GM23338 (cell line): ENCODE measurements at regions not wholly inside any gene's neighbourhood (a gene's known extent, or its start where the extent isn't known, plus 50 kb on each side); places are given as distances from the start of the nearest gene placed in this dataset.
A peak's percentile ranks its signal among the peaks of the same experiment; 100 is the strongest.

Source experiments
- ATAC-seq: fragments of 200-7000 bp; cut with Tn5 transposase; 3 replicates; pipeline ENCODE4 v1.9.1; 2020
- DNase-seq: peaks from one replicate; pipeline ENCODE4 v3.0.0-alpha.2; 2015; ENCODE audit warnings: low spot score
- H2AFZ ChIP-seq: fragments of 200-600 bp; sonication (generic); 2 replicates; pipeline ENCODE4 v1.8.0; 2016; ENCODE audit warnings: antibody characterized with exemption, mild to moderate bottlenecking, moderate library complexity
- H3F3A ChIP-seq: fragments of 200-600 bp; sonication (generic); replicated peaks from 2 replicates; pipeline ENCODE4 v1.8.0; 2017; ENCODE audit warnings: antibody characterized with exemption, mixed run types, low read depth
- H3K27ac ChIP-seq: fragments of 200-600 bp; sonication (generic); 2 replicates; pipeline ENCODE4 v1.6.1; 2016; ENCODE audit warnings: low read depth
- H3K27me3 ChIP-seq: fragments of 200-600 bp; sonication (generic); 2 replicates; pipeline ENCODE4 v1.8.0; 2016; ENCODE audit warnings: mild to moderate bottlenecking, mixed run types, moderate library complexity; ENCODE audit not compliant: insufficient read depth
- H3K36me3 ChIP-seq: fragments of 200-600 bp; sonication (generic); 2 replicates; pipeline ENCODE4 v1.8.0; 2016; ENCODE audit warnings: mild to moderate bottlenecking; ENCODE audit not compliant: insufficient read depth
- H3K4me1 ChIP-seq: fragments of 200-600 bp; sonication (generic); 2 replicates; pipeline ENCODE4 v1.8.0; 2016; ENCODE audit warnings: mild to moderate bottlenecking, moderate library complexity; ENCODE audit not compliant: insufficient read depth
- H3K4me2 ChIP-seq: fragments of 200-600 bp; sonication (generic); 2 replicates; pipeline ENCODE4 v1.7.1; 2017; ENCODE audit warnings: mixed run types
- H3K4me3 ChIP-seq: fragments of 200-600 bp; sonication (generic); 2 replicates; pipeline ENCODE4 v1.6.1; 2016; ENCODE audit warnings: mixed run types
- H3K79me2 ChIP-seq: fragments of 200-600 bp; sonication (generic); replicated peaks from 2 replicates; pipeline ENCODE4 v1.8.0; 2017; ENCODE audit warnings: mild to moderate bottlenecking; ENCODE audit not compliant: insufficient read depth
- H3K9me2 ChIP-seq: fragments of 200-600 bp; sonication (generic); 2 replicates; pipeline ENCODE4 v1.8.0; 2017; ENCODE audit not compliant: insufficient read depth
- H4K20me1 ChIP-seq: fragments of 200-600 bp; sonication (generic); replicated peaks from 2 replicates; pipeline ENCODE4 v1.8.0; 2017; ENCODE audit warnings: mild to moderate bottlenecking; ENCODE audit not compliant: insufficient read depth
- H3K27ac Mint-ChIP-seq: 2 replicates; pipeline ENCODE4 v1.8.0; 2020; ENCODE audit warnings: inconsistent platforms, mild to moderate bottlenecking, moderate library complexity, mixed read lengths
- H3K27me3 Mint-ChIP-seq: 3 replicates; pipeline ENCODE4 v1.8.0; 2022; ENCODE audit warnings: low read depth, mild to moderate bottlenecking, moderate library complexity, mixed read lengths, inconsistent platforms; ENCODE audit not compliant: insufficient read depth, poor library complexity
- H3K36me3 Mint-ChIP-seq: 3 replicates; pipeline ENCODE4 v1.8.0; 2021; ENCODE audit warnings: low read depth, mild to moderate bottlenecking, inconsistent platforms, moderate library complexity, mixed read lengths
- H3K4me1 Mint-ChIP-seq: 3 replicates; pipeline ENCODE4 v1.8.0; 2020; ENCODE audit warnings: mild to moderate bottlenecking, inconsistent platforms, mixed read lengths
- H3K4me3 Mint-ChIP-seq: 3 replicates; pipeline ENCODE4 v1.8.0; 2021; ENCODE audit warnings: moderate library complexity, mild to moderate bottlenecking, inconsistent platforms, mixed read lengths
- H3K9me3 Mint-ChIP-seq: 3 replicates; pipeline ENCODE4 v1.8.0; 2020; ENCODE audit warnings: moderate library complexity, mild to moderate bottlenecking, inconsistent platforms, mixed read lengths
- CREB1 ChIP-seq: fragments of 250-450 bp; sonication (Bioruptor Pico); IDR thresholded peaks from 2 replicates; pipeline ENCODE4 v1.5.0; 2020; ENCODE audit warnings: low read depth, mild to moderate bottlenecking, moderate library complexity
- CTCF ChIP-seq, 2 experiments: fragments of 200-600 bp in 1 of 2; sonication (generic) in 1 of 2; conservative IDR thresholded peaks; 2 replicates each; pipeline versions ENCODE4 v1.5.1 to v1.6.1; 2016 to 2017; ENCODE audit warnings: antibody characterized with exemption in 2 of 2, low read depth in 2 of 2, mild to moderate bottlenecking in 2 of 2, moderate library complexity in 1 of 2
- EZH2 ChIP-seq: fragments of 200-600 bp; sonication (generic); IDR thresholded peaks from one replicate; pipeline ENCODE4 v1.8.0; 2017; ENCODE audit warnings: antibody characterized with exemption, mild to moderate bottlenecking, low read depth; ENCODE audit not compliant: unreplicated experiment
- EZH2phosphoT487 ChIP-seq: fragments of 200-600 bp; sonication (generic); IDR thresholded peaks from one replicate; pipeline ENCODE4 v1.8.1; 2018; ENCODE audit warnings: antibody characterized with exemption; ENCODE audit not compliant: unreplicated experiment
- JUNB ChIP-seq: IDR thresholded peaks from one replicate; pipeline ENCODE4 v1.6.1; 2016; ENCODE audit warnings: antibody characterized with exemption; ENCODE audit not compliant: unreplicated experiment
- NANOG ChIP-seq: IDR thresholded peaks from 2 replicates; pipeline ENCODE4 v1.6.1; 2016; ENCODE audit warnings: antibody characterized with exemption, borderline replicate concordance
- POLR2AphosphoS5 ChIP-seq: IDR thresholded peaks from 2 replicates; pipeline ENCODE4 v1.6.1; 2016; ENCODE audit warnings: antibody characterized with exemption, low read depth
- STAT1 ChIP-seq: IDR thresholded peaks from one replicate; pipeline ENCODE4 v1.6.1; 2016; ENCODE audit warnings: antibody characterized with exemption; ENCODE audit not compliant: unreplicated experiment
- ZNF114 ChIP-seq: fragments of 250-450 bp; sonication (Bioruptor Pico); IDR thresholded peaks from 2 replicates; pipeline ENCODE4 v1.5.0; 2020; ENCODE audit warnings: mild to moderate bottlenecking, moderate library complexity
- ZNF331 ChIP-seq: fragments of 250-450 bp; sonication (Bioruptor Pico); IDR thresholded peaks from 2 replicates; pipeline ENCODE4 v1.5.0; 2020; ENCODE audit warnings: low read depth, mild to moderate bottlenecking, moderate library complexity
- ZNF462 ChIP-seq: fragments of 250-450 bp; sonication (Bioruptor Pico); IDR thresholded peaks from 2 replicates; pipeline ENCODE4 v1.5.0; 2020; ENCODE audit warnings: mild to moderate bottlenecking, moderate library complexity
- TF ChIP-seq, protein P1 (sequence below): IDR thresholded peaks from 2 replicates; pipeline ENCODE4 v1.6.1; 2016; ENCODE audit warnings: antibody characterized with exemption
- TF ChIP-seq, protein P2 (sequence below): IDR thresholded peaks from one replicate; pipeline ENCODE4 v1.6.1; 2018; ENCODE audit warnings: antibody characterized with exemption; ENCODE audit not compliant: unreplicated experiment

DNA sequence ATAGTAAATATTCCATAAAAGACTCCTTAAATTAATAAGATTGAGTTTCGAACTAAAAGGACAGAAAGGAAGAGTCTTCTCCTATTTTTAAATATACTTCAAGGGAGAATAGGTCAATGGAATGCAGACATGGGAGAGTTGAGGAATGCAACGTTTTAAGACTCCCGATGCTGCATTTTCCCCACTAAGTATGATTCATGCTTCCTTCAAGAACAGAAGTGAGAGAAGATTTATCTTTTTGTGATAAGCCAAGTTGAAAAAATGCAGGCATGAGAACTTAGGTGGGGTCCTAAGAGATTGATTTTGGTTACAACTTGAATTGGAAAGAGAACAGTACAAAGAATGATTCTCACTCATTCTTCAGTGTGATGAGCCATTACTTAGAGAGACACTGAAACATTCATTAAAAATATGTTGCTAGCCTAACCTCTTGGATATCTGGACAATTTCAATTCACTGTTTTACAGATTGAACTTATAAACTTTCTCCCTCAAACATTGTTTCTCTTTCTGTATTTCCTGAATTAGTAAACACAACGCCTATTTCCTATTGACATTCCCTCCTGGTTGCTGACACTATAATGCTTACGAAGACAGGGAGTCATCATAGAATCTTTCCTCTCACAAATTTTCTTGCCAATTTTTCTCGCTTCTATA lies 1666.1 kb upstream of the WWC1 start:
- Mint-ChIP-seq H3K9me3 (peaks cover 2% of the 10 kb centered on the region; the same call in 2 of the 3 replicates), H3K27ac (peak overlapping the region; percentile 4)
- peak overlapping the region; percentile 56; the same call in 1 of the 2 replicates for H3K27ac ChIP-seq

More for the DNA sequence above, 1666.1 kb upstream of the WWC1 start:
- H3K27me3 Mint-ChIP-seq: no peaks in the 10 kb centered on the region
- TF ChIP-seq CTCF (conservative IDR thresholded peaks at IDR 0.05; ENCODE audit: low read depth in 2 of 2) (no peak), ZNF114 (CRISPR knock-in tag) (no peak), POLR2AphosphoS5 (no peak), EZH2 (no peak), EZH2phosphoT487 (no peak), CREB1 (CRISPR knock-in tag) (no peak), ZNF462 (CRISPR knock-in tag) (no peak), NANOG (no peak), STAT1 (no peak), ZNF331 (CRISPR knock-in tag) (no peak), JUNB (no peak)
- TF ChIP-seq, protein P1, sequence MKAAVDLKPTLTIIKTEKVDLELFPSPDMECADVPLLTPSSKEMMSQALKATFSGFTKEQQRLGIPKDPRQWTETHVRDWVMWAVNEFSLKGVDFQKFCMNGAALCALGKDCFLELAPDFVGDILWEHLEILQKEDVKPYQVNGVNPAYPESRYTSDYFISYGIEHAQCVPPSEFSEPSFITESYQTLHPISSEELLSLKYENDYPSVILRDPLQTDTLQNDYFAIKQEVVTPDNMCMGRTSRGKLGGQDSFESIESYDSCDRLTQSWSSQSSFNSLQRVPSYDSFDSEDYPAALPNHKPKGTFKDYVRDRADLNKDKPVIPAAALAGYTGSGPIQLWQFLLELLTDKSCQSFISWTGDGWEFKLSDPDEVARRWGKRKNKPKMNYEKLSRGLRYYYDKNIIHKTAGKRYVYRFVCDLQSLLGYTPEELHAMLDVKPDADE: no peak
- TF ChIP-seq, protein P2, sequence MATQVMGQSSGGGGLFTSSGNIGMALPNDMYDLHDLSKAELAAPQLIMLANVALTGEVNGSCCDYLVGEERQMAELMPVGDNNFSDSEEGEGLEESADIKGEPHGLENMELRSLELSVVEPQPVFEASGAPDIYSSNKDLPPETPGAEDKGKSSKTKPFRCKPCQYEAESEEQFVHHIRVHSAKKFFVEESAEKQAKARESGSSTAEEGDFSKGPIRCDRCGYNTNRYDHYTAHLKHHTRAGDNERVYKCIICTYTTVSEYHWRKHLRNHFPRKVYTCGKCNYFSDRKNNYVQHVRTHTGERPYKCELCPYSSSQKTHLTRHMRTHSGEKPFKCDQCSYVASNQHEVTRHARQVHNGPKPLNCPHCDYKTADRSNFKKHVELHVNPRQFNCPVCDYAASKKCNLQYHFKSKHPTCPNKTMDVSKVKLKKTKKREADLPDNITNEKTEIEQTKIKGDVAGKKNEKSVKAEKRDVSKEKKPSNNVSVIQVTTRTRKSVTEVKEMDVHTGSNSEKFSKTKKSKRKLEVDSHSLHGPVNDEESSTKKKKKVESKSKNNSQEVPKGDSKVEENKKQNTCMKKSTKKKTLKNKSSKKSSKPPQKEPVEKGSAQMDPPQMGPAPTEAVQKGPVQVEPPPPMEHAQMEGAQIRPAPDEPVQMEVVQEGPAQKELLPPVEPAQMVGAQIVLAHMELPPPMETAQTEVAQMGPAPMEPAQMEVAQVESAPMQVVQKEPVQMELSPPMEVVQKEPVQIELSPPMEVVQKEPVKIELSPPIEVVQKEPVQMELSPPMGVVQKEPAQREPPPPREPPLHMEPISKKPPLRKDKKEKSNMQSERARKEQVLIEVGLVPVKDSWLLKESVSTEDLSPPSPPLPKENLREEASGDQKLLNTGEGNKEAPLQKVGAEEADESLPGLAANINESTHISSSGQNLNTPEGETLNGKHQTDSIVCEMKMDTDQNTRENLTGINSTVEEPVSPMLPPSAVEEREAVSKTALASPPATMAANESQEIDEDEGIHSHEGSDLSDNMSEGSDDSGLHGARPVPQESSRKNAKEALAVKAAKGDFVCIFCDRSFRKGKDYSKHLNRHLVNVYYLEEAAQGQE: no peak
- Histone ChIP-seq H4K20me1 (no peaks in the 10 kb centered on the region), H3K36me3 (no peaks in the 10 kb centered on the region), H2AFZ (no peak overlapping the region; the same call in 1 of the 2 replicates), H3K27me3 (no peaks in the 10 kb centered on the region), H3K4me3 (no peak overlapping the region), H3K79me2 (no peaks in the 10 kb centered on the region), H3F3A (no peaks in the 10 kb centered on the region), H3K4me2 (peak overlapping the region; percentile 8; the same call in 1 of the 2 replicates), H3K9me2 (no peaks in the 10 kb centered on the region), H3K4me1 (peaks cover 16% of the 10 kb centered on the region)
- H3K36me3 Mint-ChIP-seq: peaks cover 7% of the 10 kb centered on the region; the same call in 1 of the 3 replicates
- peaks cover 18% of the 10 kb centered on the region for H3K4me1 Mint-ChIP-seq
- peak; percentile 40; the same call in 1 of the 3 replicates for ATAC-seq
- DNase-seq: peak; percentile 46
- H3K4me3 Mint-ChIP-seq: no peak overlapping the region
